ENCODE measurements at regions not wholly inside any gene's neighbourhood (a gene's known extent, or its start where the extent isn't known, plus 50 kb on each side); places are given as distances from the start of the nearest gene placed in this dataset.

DNA sequence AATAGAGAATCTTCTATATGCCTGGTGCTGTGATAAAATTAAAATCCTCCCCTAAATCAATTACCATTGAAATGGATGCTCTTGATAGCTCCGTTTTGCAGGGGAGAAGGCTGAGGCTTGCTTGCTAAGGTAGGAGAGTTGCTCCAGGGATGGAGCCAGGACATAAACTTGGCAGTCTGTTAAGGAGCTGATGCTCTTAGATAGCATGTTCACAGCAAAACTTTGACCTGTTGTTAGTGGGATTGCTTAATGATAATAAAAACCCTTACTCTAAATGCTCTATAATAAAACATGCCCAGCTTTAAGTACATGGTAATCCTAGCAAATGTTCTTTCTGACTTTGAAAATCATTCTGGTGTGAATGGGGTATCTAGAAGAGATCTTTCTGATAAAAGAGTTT is 228.4 kb upstream of the JAG1 start:
- Histone ChIP-seq H3K4me3 (no peak overlapping the region), H3K27ac (ENCODE audit: control insufficient read depth, insufficient read depth) (no peak overlapping the region), H4K20me1 (ENCODE audit: control insufficient read depth, insufficient read depth) (no peaks in the 10 kb centered on the region), H3K4me2 (ENCODE audit: control insufficient read depth, insufficient read depth) (no peak overlapping the region), H3K79me2 (ENCODE audit: control insufficient read depth, insufficient read depth, low read length) (no peaks in the 10 kb centered on the region), H3K4me1 (ENCODE audit: control insufficient read depth, insufficient read depth, low read length) (no peaks in the 10 kb centered on the region), H3K36me3 (ENCODE audit: control insufficient read depth in 2 of 2, insufficient read depth in 2 of 2, low read length in 1 of 2) (no peaks in the 10 kb centered on the region), H3K9me3 (replicated peaks; ENCODE audit: control insufficient read depth, insufficient read depth, low read length) (no peaks in the 10 kb centered on the region), H2AFZ (ENCODE audit: control insufficient read depth, low read depth, low read length) (no peak overlapping the region), H3K27me3 (replicated peaks in 1 of 2; ENCODE audit: control insufficient read depth in 2 of 2, insufficient read depth in 2 of 2, low read length in 1 of 2) (no peaks in the 10 kb centered on the region), H3K9ac (ENCODE audit: control insufficient read depth, insufficient read depth, low read length) (no peak overlapping the region)
- no TSS peak for BruUV-seq (replicated peaks)
- WGBS (ENCODE audit: insufficient coverage, insufficient replicate concordance, low lambda C conversion rate, missing lambda C conversion rate), result 0% methylated on average over 1 of the region's 1 CpG
- ChIA-PET RAD21 (ENCODE audit: unreplicated experiment) (interaction anchor here (0.8 kb wide), 1 partner anchor 57 kb away, joined by 3 read pairs; no protein-coding TSS in a partner anchor), POLR2A (no interaction called here), SMC1A (ENCODE audit: uncharacterized antibody, unreplicated experiment) (no interaction called here), CTCF (interaction anchor here (1.1 kb wide), 1 partner anchor 303 kb away, joined by 3 read pairs; no protein-coding TSS in a partner anchor)
- no peak for FAIRE-seq
- no peak for TF ChIP-seq RCOR1 (conservative IDR thresholded peaks at IDR 0.05; ENCODE audit: low read depth, low read length)
- TF ChIP-seq, protein P1, sequence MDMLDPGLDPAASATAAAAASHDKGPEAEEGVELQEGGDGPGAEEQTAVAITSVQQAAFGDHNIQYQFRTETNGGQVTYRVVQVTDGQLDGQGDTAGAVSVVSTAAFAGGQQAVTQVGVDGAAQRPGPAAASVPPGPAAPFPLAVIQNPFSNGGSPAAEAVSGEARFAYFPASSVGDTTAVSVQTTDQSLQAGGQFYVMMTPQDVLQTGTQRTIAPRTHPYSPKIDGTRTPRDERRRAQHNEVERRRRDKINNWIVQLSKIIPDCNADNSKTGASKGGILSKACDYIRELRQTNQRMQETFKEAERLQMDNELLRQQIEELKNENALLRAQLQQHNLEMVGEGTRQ (IDR thresholded peaks at IDR 0.05; ENCODE audit: borderline replicate concordance, low read depth, low read length), result no peak
- no peak for TF ChIP-seq PAX5 (IDR thresholded peaks at IDR 0.05; ENCODE audit: borderline replicate concordance, low read depth, low read length)
- no peak for TF ChIP-seq NR2C1 (IDR thresholded peaks at IDR 0.05)
- TF ChIP-seq BHLHE40 (IDR thresholded peaks at IDR 0.05; ENCODE audit: borderline replicate concordance in 1 of 2, low read depth in 2 of 2, low read length in 1 of 2), result no peak
- no peak for TF ChIP-seq EZH2 (IDR thresholded peaks at IDR 0.05; ENCODE audit: borderline replicate concordance, control insufficient read depth, low read depth, low read length)
- no peak for TF ChIP-seq PML (IDR thresholded peaks at IDR 0.05; ENCODE audit: low read length)
- TF ChIP-seq MEF2B (IDR thresholded peaks at IDR 0.05; ENCODE audit: partially characterized antibody, poor library complexity, severe bottlenecking), result no peak
- no peak for TF ChIP-seq SPI1 (IDR thresholded peaks at IDR 0.05; ENCODE audit: borderline replicate concordance, insufficient read depth, low read depth, low read length)
- TF ChIP-seq RAD21 (IDR thresholded peaks at IDR 0.05; ENCODE audit: insufficient read depth, low read depth, low read length), result no peak
- no peak for TF ChIP-seq HDAC2 (IDR thresholded peaks at IDR 0.05)
- TF ChIP-seq, protein P2, sequence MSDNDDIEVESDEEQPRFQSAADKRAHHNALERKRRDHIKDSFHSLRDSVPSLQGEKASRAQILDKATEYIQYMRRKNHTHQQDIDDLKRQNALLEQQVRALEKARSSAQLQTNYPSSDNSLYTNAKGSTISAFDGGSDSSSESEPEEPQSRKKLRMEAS (IDR thresholded peaks at IDR 0.05; ENCODE audit: low read depth, low read length), result no peak
- no peak for TF ChIP-seq ZNF207 (IDR thresholded peaks at IDR 0.05; ENCODE audit: borderline replicate concordance)
- intact Hi-C loops (cut with micrococcal nuclease; ENCODE audit: unreplicated experiment) (loop anchor here (10.0 kb wide), 1 partner anchor 57 kb away; no protein-coding TSS in a partner anchor), in situ Hi-C loops (cut with MboI) (no loop called here)
- no peak for DNase-seq (ENCODE audit: low read depth, low spot score)
- ATAC-seq, result no peak

Measured in GM12878 (cell line).